Ascending aorta (tissue), 2 donors: ENCODE measurements at regions not wholly inside any gene's neighbourhood (a gene's known extent, or its start where the extent isn't known, plus 50 kb on each side); places are given as distances from the start of the nearest gene placed in this dataset.
A peak's percentile ranks its signal among the peaks of the same experiment; 100 is the strongest.

ENCODE experiments used
- DNase-seq, 2 donors: peaks; one replicate each; pipeline ENCODE4 v3.0.0-alpha.2; 2019; ENCODE audit warnings: low spot score in 2 of 2
- H3K27ac ChIP-seq, 2 donors: fragments of 200-600 bp; sonication (generic); one replicate each; pipeline ENCODE4 v1.5.1; 2016 to 2017; ENCODE audit warnings: mild to moderate bottlenecking in 1 of 2
- H3K27me3 ChIP-seq: fragments of 200-600 bp; sonication (generic); one replicate; pipeline ENCODE4 v1.5.1; 2017
- H3K36me3 ChIP-seq, 2 donors: fragments of 200-600 bp; sonication (generic); one replicate each; pipeline ENCODE4 v1.5.1; 2016
- H3K4me1 ChIP-seq, 2 donors: fragments of 200-600 bp; sonication (generic); one replicate each; pipeline ENCODE4 v1.5.1; 2016 to 2017; ENCODE audit warnings: mild to moderate bottlenecking in 1 of 2
- H3K4me3 ChIP-seq, 2 donors: fragments of 200-600 bp; sonication (generic); one replicate each; pipeline ENCODE4 v1.5.1; 2016 to 2017; ENCODE audit warnings: mild to moderate bottlenecking in 1 of 2
- H3K9me3 ChIP-seq, 2 donors: fragments of 200-600 bp; sonication (generic); one replicate each; pipeline ENCODE4 v1.5.1; 2016
- intact Hi-C: fragments of 100-400 bp; cut with DNase I; formaldehyde crosslinking; loops from one replicate; pipeline ENCODE4 v1.15.1; 2023
- TF ChIP-seq, protein P1 (sequence below), 3 experiments: fragments of 200-600 bp in 2 of 3; fragments of 450-650 bp in 1 of 3; sonication (generic) in 2 of 3; IDR thresholded peaks; one replicate each; pipeline ENCODE4 v1.5.1; 2016 to 2019; ENCODE audit warnings: antibody characterized with exemption in 3 of 3, mild to moderate bottlenecking in 1 of 3, moderate library complexity in 1 of 3

DNA sequence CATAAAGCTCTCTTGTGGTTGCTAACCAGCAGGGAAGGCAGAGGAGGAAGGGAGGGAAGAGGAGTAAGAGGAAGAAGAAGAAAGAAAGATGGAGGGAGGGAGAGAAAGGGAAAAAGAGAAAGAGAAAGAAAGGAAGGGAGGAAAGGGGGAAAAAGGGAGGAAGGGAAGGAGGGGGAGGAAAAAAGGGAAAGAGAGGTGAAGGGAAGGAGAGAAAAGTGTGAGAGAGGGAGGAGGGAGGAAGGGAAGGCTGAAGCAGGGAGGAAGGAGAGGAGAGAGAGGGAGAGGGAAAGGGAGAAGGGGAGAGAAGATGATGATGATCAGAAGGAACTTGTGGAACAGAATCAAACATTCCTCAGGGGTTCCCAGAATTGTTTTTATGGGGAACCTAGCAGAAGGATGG is 57.5 kb upstream of the TOX2 start:
- no peaks in the 10 kb centered on the region for H3K4me1 ChIP-seq
- no peak overlapping the region for H3K4me3 ChIP-seq
- no peaks in the 10 kb centered on the region for H3K36me3 ChIP-seq
- intact Hi-C loops: no loop called here
- no peak overlapping the region for H3K27ac ChIP-seq
- H3K27me3 ChIP-seq: no peaks in the 10 kb centered on the region
- TF ChIP-seq, protein P1, sequence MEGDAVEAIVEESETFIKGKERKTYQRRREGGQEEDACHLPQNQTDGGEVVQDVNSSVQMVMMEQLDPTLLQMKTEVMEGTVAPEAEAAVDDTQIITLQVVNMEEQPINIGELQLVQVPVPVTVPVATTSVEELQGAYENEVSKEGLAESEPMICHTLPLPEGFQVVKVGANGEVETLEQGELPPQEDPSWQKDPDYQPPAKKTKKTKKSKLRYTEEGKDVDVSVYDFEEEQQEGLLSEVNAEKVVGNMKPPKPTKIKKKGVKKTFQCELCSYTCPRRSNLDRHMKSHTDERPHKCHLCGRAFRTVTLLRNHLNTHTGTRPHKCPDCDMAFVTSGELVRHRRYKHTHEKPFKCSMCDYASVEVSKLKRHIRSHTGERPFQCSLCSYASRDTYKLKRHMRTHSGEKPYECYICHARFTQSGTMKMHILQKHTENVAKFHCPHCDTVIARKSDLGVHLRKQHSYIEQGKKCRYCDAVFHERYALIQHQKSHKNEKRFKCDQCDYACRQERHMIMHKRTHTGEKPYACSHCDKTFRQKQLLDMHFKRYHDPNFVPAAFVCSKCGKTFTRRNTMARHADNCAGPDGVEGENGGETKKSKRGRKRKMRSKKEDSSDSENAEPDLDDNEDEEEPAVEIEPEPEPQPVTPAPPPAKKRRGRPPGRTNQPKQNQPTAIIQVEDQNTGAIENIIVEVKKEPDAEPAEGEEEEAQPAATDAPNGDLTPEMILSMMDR (IDR thresholded peaks at IDR 0.05): no peak
- no peak for DNase-seq
- no peaks in the 10 kb centered on the region for H3K9me3 ChIP-seq

DNA sequence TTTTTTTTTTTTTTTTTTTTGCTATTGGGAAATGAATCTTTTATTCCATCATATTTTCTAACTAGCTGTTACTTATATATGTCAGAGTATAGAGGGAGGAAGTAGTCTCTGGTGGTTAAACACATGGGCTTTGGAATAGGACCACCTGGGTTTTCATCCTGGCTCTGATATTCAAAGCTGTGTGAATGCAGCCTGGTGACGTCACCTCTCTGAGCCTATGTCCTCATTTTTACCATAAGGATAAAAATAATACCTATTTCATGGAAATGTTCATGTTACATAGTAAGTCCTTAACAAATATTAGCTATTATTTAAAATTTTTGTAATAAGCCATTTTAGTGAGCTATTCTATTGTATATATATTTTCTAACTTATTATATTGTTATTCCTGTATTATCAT is 58.8 kb upstream of the TOX2 start:
- Histone ChIP-seq H3K9me3 (no peaks in the 10 kb centered on the region), H3K4me3 (no peak overlapping the region), H3K4me1 (no peaks in the 10 kb centered on the region), H3K36me3 (no peaks in the 10 kb centered on the region), H3K27ac (no peak overlapping the region), H3K27me3 (no peaks in the 10 kb centered on the region)
- TF ChIP-seq, protein P1 (IDR thresholded peaks at IDR 0.05): no peak
- no peak for DNase-seq
- intact Hi-C loops: no loop called here

- Histone ChIP-seq H3K4me3 (no peak overlapping the region), H3K27me3 (no peaks in the 10 kb centered on the region), H3K27ac (no peak overlapping the region), H3K9me3 (no peaks in the 10 kb centered on the region), H3K4me1 (no peaks in the 10 kb centered on the region), H3K36me3 (no peaks in the 10 kb centered on the region)
- intact Hi-C loops: no loop called here
- DNase-seq: no peak
- TF ChIP-seq, protein P1 (IDR thresholded peaks at IDR 0.05): no peak
Measured at GRCh38 chr20:43853918-43854317, 60.7 kb upstream of the TOX2 start.

- intact Hi-C loops: no loop called here
- H3K36me3 ChIP-seq: no peaks in the 10 kb centered on the region
- H3K4me3 ChIP-seq: no peak overlapping the region
- H3K27me3 ChIP-seq: no peaks in the 10 kb centered on the region
- TF ChIP-seq, protein P1 (IDR thresholded peaks at IDR 0.05): no peak
- H3K27ac ChIP-seq: no peak overlapping the region
- H3K9me3 ChIP-seq: no peaks in the 10 kb centered on the region
- no peaks in the 10 kb centered on the region for H3K4me1 ChIP-seq
- DNase-seq: no peak
Measured at GRCh38 chr20:43853174-43853803, 61.4 kb upstream of the TOX2 start.

- no peak overlapping the region for H3K4me3 ChIP-seq
- TF ChIP-seq, protein P1 (IDR thresholded peaks at IDR 0.05): no peak
- intact Hi-C loops: loop anchor here (2.0 kb wide), 1 partner anchor 21 kb away; no protein-coding TSS in a partner anchor
- peak overlapping the region in 1 of 2 donors; percentile 27 for H3K27ac ChIP-seq
- no peaks in the 10 kb centered on the region for H3K9me3 ChIP-seq
- no peaks in the 10 kb centered on the region for H3K27me3 ChIP-seq
- H3K36me3 ChIP-seq: no peaks in the 10 kb centered on the region
- DNase-seq: no peak
- H3K4me1 ChIP-seq: no peaks in the 10 kb centered on the region
Measured at GRCh38 chr20:43849496-43850186, 65.0 kb upstream of the TOX2 start.
